Neural progenitor cell (in vitro differentiated cells): ENCODE measurements at regions not wholly inside any gene's neighbourhood (a gene's known extent, or its start where the extent isn't known, plus 50 kb on each side); places are given as distances from the start of the nearest gene placed in this dataset.

Source experiments
- CTCF ChIP-seq: fragments of 200-600 bp; sonication (generic); IDR thresholded peaks from 2 replicates; pipeline ENCODE4 v1.5.1; 2017; ENCODE audit warnings: antibody characterized with exemption, mild to moderate bottlenecking
- EZH2 ChIP-seq: fragments of 200-600 bp; sonication (generic); IDR thresholded peaks from 2 replicates; pipeline ENCODE4 v1.6.1; 2017; ENCODE audit warnings: antibody characterized with exemption, mild to moderate bottlenecking, moderate library complexity

- TF ChIP-seq CTCF, result no peak
- no peak for TF ChIP-seq EZH2
These were observed 296.4 kb downstream of the FOXG1 start for GRCh38 chr14:29062976-29063375.
